ENCODE measurements at regions not wholly inside any gene's neighbourhood (a gene's known extent, or its start where the extent isn't known, plus 50 kb on each side); places are given as distances from the start of the nearest gene placed in this dataset.

DNA sequence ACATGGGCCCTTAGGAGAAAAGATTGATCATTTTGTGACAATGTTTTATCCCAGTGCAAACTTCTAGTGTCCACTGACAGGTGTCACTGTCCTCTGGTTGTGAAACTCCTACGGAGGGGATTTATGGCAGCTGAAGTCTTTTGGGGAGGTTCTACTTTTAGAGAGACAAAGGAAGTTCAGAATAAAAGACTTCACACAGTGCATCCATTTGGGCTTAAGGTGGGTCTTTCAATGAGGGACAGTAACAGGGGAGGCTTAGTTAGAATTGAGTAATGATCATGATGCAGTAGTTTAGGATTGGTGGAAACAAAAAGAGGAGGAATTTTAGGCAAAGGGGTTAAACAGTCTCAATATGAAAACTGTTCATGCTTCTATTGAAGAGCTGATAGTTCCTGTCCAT, 501.1 kb upstream of the NRP1 start:
- Histone ChIP-seq H4K20me1 (ENCODE audit: control insufficient read depth, insufficient read depth, low read length, poor library complexity, severe bottlenecking) (no peaks in the 10 kb centered on the region), H3K4me3 (ENCODE audit: control extremely low read depth in 1 of 5, extremely low read depth in 1 of 5, insufficient read depth in 1 of 5, low read depth in 2 of 5, low read length in 4 of 5) (no peak overlapping the region), H3K27me3 (replicated peaks in 1 of 4; ENCODE audit: control extremely low read depth in 1 of 4, control insufficient read depth in 3 of 4, insufficient read depth in 4 of 4, low read length in 3 of 4) (no peaks in the 10 kb centered on the region), H3K27ac (ENCODE audit: low read length in 2 of 2) (no peak overlapping the region), H3K4me1 (ENCODE audit: control insufficient read depth in 2 of 2, insufficient read depth in 2 of 2, low read length in 2 of 2) (no peaks in the 10 kb centered on the region), H3K4me2 (replicated peaks; ENCODE audit: low read depth, low read length, poor library complexity, severe bottlenecking) (no peak overlapping the region), H3K9ac (ENCODE audit: low read length) (no peak overlapping the region), H3K79me2 (ENCODE audit: control insufficient read depth, insufficient read depth, low read length) (no peaks in the 10 kb centered on the region), H3K36me3 (replicated peaks in 1 of 2; ENCODE audit: control extremely low read depth in 1 of 2, control insufficient read depth in 1 of 2, extremely low read depth in 1 of 2, insufficient read depth in 2 of 2, low read length in 1 of 2) (no peaks in the 10 kb centered on the region), H3K9me3 (ENCODE audit: control extremely low read depth in 1 of 3, control insufficient read depth in 2 of 3, insufficient read depth in 1 of 3, low read length in 2 of 3) (no peaks in the 10 kb centered on the region), H2AFZ (ENCODE audit: insufficient read depth, low read depth, low read length, poor library complexity, severe bottlenecking) (no peak overlapping the region)
- CTCF ChIA-PET = no interaction called here
- H3K27ac Mint-ChIP-seq = no peak overlapping the region
- TF ChIP-seq, protein P1, sequence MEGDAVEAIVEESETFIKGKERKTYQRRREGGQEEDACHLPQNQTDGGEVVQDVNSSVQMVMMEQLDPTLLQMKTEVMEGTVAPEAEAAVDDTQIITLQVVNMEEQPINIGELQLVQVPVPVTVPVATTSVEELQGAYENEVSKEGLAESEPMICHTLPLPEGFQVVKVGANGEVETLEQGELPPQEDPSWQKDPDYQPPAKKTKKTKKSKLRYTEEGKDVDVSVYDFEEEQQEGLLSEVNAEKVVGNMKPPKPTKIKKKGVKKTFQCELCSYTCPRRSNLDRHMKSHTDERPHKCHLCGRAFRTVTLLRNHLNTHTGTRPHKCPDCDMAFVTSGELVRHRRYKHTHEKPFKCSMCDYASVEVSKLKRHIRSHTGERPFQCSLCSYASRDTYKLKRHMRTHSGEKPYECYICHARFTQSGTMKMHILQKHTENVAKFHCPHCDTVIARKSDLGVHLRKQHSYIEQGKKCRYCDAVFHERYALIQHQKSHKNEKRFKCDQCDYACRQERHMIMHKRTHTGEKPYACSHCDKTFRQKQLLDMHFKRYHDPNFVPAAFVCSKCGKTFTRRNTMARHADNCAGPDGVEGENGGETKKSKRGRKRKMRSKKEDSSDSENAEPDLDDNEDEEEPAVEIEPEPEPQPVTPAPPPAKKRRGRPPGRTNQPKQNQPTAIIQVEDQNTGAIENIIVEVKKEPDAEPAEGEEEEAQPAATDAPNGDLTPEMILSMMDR (IDR thresholded peaks at IDR 0.05) = no peak
- TF ChIP-seq EZH2 (IDR thresholded peaks at IDR 0.05; ENCODE audit: borderline replicate concordance, insufficient read depth, low read depth, low read length, poor library complexity, severe bottlenecking) = no peak
- DNase-seq (no peak), ATAC-seq (ENCODE audit: low read depth) (no peak)
- POLR2A ChIA-PET = no interaction called here
- peaks cover 4% of the 10 kb centered on the region for H3K9me3 Mint-ChIP-seq (ENCODE audit: insufficient read depth)
- H3K4me3 Mint-ChIP-seq = no peak overlapping the region
- H3K4me1 Mint-ChIP-seq = no peaks in the 10 kb centered on the region
- intact Hi-C loops (cut with micrococcal nuclease) = no loop called here
- whole genome bisulfite sequencing (ENCODE audit: insufficient coverage) = 63% methylated on average over 1 of the region's 1 CpG
- H3K27me3 Mint-ChIP-seq = no peaks in the 10 kb centered on the region

DNA sequence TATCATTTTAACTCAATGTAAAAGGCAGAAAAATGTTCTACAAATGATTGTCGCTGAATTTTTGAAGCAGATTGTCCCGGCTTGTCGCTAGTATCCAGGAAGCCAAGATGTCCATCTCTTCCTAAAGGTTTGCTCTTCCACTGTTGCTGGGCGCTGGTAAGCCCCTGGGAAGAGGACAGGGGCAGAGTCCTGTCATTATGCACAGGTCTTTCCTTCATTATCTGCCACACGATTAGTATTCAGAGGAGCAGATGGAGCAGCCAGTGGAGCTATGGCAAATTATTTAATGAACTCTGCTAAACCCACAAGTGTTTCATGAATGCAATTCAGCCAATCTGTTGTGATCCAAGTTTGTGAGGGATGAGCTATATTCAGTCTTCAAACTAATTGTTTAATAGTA, 499.1 kb upstream of the NRP1 start:
- no peaks in the 10 kb centered on the region for H4K20me1 ChIP-seq (ENCODE audit: control insufficient read depth, insufficient read depth, low read length, poor library complexity, severe bottlenecking)
- ATAC-seq (ENCODE audit: low read depth) (no peak), DNase-seq (no peak)
- no peaks in the 10 kb centered on the region for H3K27me3 Mint-ChIP-seq
- H3K27me3 ChIP-seq (replicated peaks in 1 of 4; ENCODE audit: control extremely low read depth in 1 of 4, control insufficient read depth in 3 of 4, insufficient read depth in 4 of 4, low read length in 3 of 4) = no peaks in the 10 kb centered on the region
- no peaks in the 10 kb centered on the region for H3K9me3 ChIP-seq (ENCODE audit: control extremely low read depth in 1 of 3, control insufficient read depth in 2 of 3, insufficient read depth in 1 of 3, low read length in 2 of 3)
- H3K27ac ChIP-seq (ENCODE audit: low read length in 2 of 2) = no peak overlapping the region
- no peak for TF ChIP-seq EZH2 (IDR thresholded peaks at IDR 0.05; ENCODE audit: borderline replicate concordance, insufficient read depth, low read depth, low read length, poor library complexity, severe bottlenecking)
- no peaks in the 10 kb centered on the region for H3K4me1 Mint-ChIP-seq
- no peak overlapping the region for H3K27ac Mint-ChIP-seq
- 95% methylated on average over 4 of the region's 5 CpGs for WGBS (ENCODE audit: insufficient coverage)
- H3K9ac ChIP-seq (ENCODE audit: low read length) = no peak overlapping the region
- ChIA-PET POLR2A (no interaction called here), CTCF (no interaction called here)
- H3K36me3 ChIP-seq (replicated peaks in 1 of 2; ENCODE audit: control extremely low read depth in 1 of 2, control insufficient read depth in 1 of 2, extremely low read depth in 1 of 2, insufficient read depth in 2 of 2, low read length in 1 of 2) = no peaks in the 10 kb centered on the region
- intact Hi-C loops (cut with micrococcal nuclease) = no loop called here
- H3K4me2 ChIP-seq (replicated peaks; ENCODE audit: low read depth, low read length, poor library complexity, severe bottlenecking) = no peak overlapping the region
- H3K9me3 Mint-ChIP-seq (ENCODE audit: insufficient read depth) = peaks cover 14% of the 10 kb centered on the region
- no peaks in the 10 kb centered on the region for H3K79me2 ChIP-seq (ENCODE audit: control insufficient read depth, insufficient read depth, low read length)
- no peak overlapping the region for H3K4me3 Mint-ChIP-seq
- H3K4me1 ChIP-seq (ENCODE audit: control insufficient read depth in 2 of 2, insufficient read depth in 2 of 2, low read length in 2 of 2) = no peaks in the 10 kb centered on the region
- no peak overlapping the region for H2AFZ ChIP-seq (ENCODE audit: insufficient read depth, low read depth, low read length, poor library complexity, severe bottlenecking)
- H3K4me3 ChIP-seq (ENCODE audit: control extremely low read depth in 1 of 5, extremely low read depth in 1 of 5, insufficient read depth in 1 of 5, low read depth in 2 of 5, low read length in 4 of 5) = no peak overlapping the region

Data from B cell (primary cell).